Esophagus muscularis mucosa (tissue), 4 donors: ENCODE measurements at regions not wholly inside any gene's neighbourhood (a gene's known extent, or its start where the extent isn't known, plus 50 kb on each side); places are given as distances from the start of the nearest gene placed in this dataset.

Experiments used
- EP300 ChIP-seq: sonication (generic); formaldehyde crosslinking; IDR thresholded peaks from one replicate; pipeline ENCODE4 v1.6.1; 2017; ENCODE audit warnings: antibody characterized with exemption
- POLR2AphosphoS5 ChIP-seq, 2 donors: sonication (generic); formaldehyde crosslinking; IDR thresholded peaks; one replicate each; pipeline ENCODE4 v1.6.1; 2017; ENCODE audit warnings: antibody characterized with exemption in 2 of 2
- TF ChIP-seq, protein P1 (sequence below), 3 experiments: fragments of 200-600 bp in 2 of 3; fragments of 450-650 bp in 1 of 3; sonication (generic) in 2 of 3; IDR thresholded peaks; one replicate each; pipeline ENCODE4 v1.5.1; 2017 to 2019; ENCODE audit warnings: antibody characterized with exemption in 3 of 3, mild to moderate bottlenecking in 2 of 3, moderate library complexity in 1 of 3

- no peak for TF ChIP-seq EP300
- TF ChIP-seq, protein P1, sequence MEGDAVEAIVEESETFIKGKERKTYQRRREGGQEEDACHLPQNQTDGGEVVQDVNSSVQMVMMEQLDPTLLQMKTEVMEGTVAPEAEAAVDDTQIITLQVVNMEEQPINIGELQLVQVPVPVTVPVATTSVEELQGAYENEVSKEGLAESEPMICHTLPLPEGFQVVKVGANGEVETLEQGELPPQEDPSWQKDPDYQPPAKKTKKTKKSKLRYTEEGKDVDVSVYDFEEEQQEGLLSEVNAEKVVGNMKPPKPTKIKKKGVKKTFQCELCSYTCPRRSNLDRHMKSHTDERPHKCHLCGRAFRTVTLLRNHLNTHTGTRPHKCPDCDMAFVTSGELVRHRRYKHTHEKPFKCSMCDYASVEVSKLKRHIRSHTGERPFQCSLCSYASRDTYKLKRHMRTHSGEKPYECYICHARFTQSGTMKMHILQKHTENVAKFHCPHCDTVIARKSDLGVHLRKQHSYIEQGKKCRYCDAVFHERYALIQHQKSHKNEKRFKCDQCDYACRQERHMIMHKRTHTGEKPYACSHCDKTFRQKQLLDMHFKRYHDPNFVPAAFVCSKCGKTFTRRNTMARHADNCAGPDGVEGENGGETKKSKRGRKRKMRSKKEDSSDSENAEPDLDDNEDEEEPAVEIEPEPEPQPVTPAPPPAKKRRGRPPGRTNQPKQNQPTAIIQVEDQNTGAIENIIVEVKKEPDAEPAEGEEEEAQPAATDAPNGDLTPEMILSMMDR (IDR thresholded peaks at IDR 0.05) = no peak
- no peak for TF ChIP-seq POLR2AphosphoS5 (IDR thresholded peaks at IDR 0.05)
Observed at GRCh38 chr1:78762113-78762512, 112.5 kb downstream of the IFI44 start.
